ENCODE measurements at regions not wholly inside any gene's neighbourhood (a gene's known extent, or its start where the extent isn't known, plus 50 kb on each side); places are given as distances from the start of the nearest gene placed in this dataset.

GRCh38 chr5:2829239-2829638 lies 77.8 kb upstream of the IRX2 start:
- 0% methylated on average over 4 of the region's 4 CpGs for WGBS (ENCODE audit: missing lambda C conversion rate)
- Histone ChIP-seq H3K4me1 (no peaks in the 10 kb centered on the region), H3K4me3 (no peak overlapping the region), H3K9me3 (no peaks in the 10 kb centered on the region), H3K4me2 (no peak overlapping the region), H3K27ac (no peak overlapping the region)
- POLR2A ChIA-PET = no interaction called here
- no peak for TF ChIP-seq HMGXB4 (CRISPR knock-in tag; IDR thresholded peaks at IDR 0.05; ENCODE audit: borderline replicate concordance)
- TF ChIP-seq POLR2AphosphoS2 (conservative IDR thresholded peaks at IDR 0.05; ENCODE audit: low read length) = no peak
- TF ChIP-seq SMC3 (IDR thresholded peaks at IDR 0.05) = no peak
- TF ChIP-seq CHD2 (IDR thresholded peaks at IDR 0.05; ENCODE audit: low read length, partially characterized antibody) = no peak
- TF ChIP-seq MYC (IDR thresholded peaks at IDR 0.05; ENCODE audit: borderline replicate concordance, low read length) = no peak
- CTCF ChIA-PET = no interaction called here
- no peak for ATAC-seq
- DNase-seq (ENCODE audit: low read depth in 1 of 2, low spot score in 1 of 2) = no peak
- FAIRE-seq = no peak

- Histone ChIP-seq H3K9me3 (no peaks in the 10 kb centered on the region), H3K4me2 (no peak overlapping the region), H3K4me3 (no peak overlapping the region), H3K4me1 (no peaks in the 10 kb centered on the region), H3K27ac (no peak overlapping the region)
- ChIA-PET CTCF (no interaction called here), POLR2A (no interaction called here)
- FAIRE-seq (no peak), ATAC-seq (no peak), DNase-seq (ENCODE audit: low read depth in 1 of 2, low spot score in 1 of 2) (no peak)
- TF ChIP-seq CHD4 (IDR thresholded peaks at IDR 0.05; ENCODE audit: borderline replicate concordance) (no peak), KDM1A (IDR thresholded peaks at IDR 0.05; ENCODE audit: low read depth) (no peak), CTCF (IDR thresholded peaks at IDR 0.05) (no peak), PBX3 (IDR thresholded peaks at IDR 0.05) (no peak), CEBPB (IDR thresholded peaks at IDR 0.05) (no peak), PHF8 (IDR thresholded peaks at IDR 0.05; ENCODE audit: borderline replicate concordance, low read depth) (no peak), CHD2 (IDR thresholded peaks at IDR 0.05; ENCODE audit: low read length, partially characterized antibody) (no peak), GATA3 (IDR thresholded peaks at IDR 0.05; ENCODE audit: borderline replicate concordance) (no peak), HEYL (CRISPR knock-in tag; IDR thresholded peaks at IDR 0.05) (no peak), MYC (IDR thresholded peaks at IDR 0.05; ENCODE audit: borderline replicate concordance, low read length) (no peak), CBX2 (IDR thresholded peaks at IDR 0.05; ENCODE audit: borderline replicate concordance, low read depth) (no peak), HDAC2 (IDR thresholded peaks at IDR 0.05) (no peak)
- WGBS (ENCODE audit: missing lambda C conversion rate) = 7% methylated on average over 3 of the region's 7 CpGs
Observed at GRCh38 chr5:2818936-2819335, 67.5 kb upstream of the IRX2 start.

- no peak overlapping the region for H3K4me2 ChIP-seq
- FAIRE-seq = no peak
- ChIA-PET CTCF (no interaction called here), POLR2A (no interaction called here)
- no peaks in the 10 kb centered on the region for H3K4me1 ChIP-seq
- no peak overlapping the region for H3K27ac ChIP-seq
- WGBS (ENCODE audit: missing lambda C conversion rate) = 5% methylated on average over 5 of the region's 5 CpGs
- H3K4me3 ChIP-seq = no peak overlapping the region
- no peaks in the 10 kb centered on the region for H3K9me3 ChIP-seq
- no peak for DNase-seq (ENCODE audit: low read depth in 1 of 2, low spot score in 1 of 2)
- no peak for ATAC-seq
- TF ChIP-seq BHLHE40 (IDR thresholded peaks at IDR 0.05; ENCODE audit: low read depth, low read length) = no peak
- TF ChIP-seq PBX3 (IDR thresholded peaks at IDR 0.05) = no peak
- TF ChIP-seq REST (IDR thresholded peaks at IDR 0.05) = no peak
- no peak for TF ChIP-seq ZNF302 (CRISPR knock-in tag; IDR thresholded peaks at IDR 0.05)
- no peak for TF ChIP-seq ELK1 (IDR thresholded peaks at IDR 0.05; ENCODE audit: low read depth, low read length)
- TF ChIP-seq E2F6 (IDR thresholded peaks at IDR 0.05; ENCODE audit: borderline replicate concordance, low read depth) = no peak
- TF ChIP-seq TFCP2L1 (CRISPR knock-in tag; IDR thresholded peaks at IDR 0.05) = no peak
- no peak for TF ChIP-seq KDM5A (IDR thresholded peaks at IDR 0.05)
Observed at GRCh38 chr5:2817031-2817603, 65.6 kb upstream of the IRX2 start.

Data from A549 (cell line).